ENCODE measurements at regions not wholly inside any gene's neighbourhood (a gene's known extent, or its start where the extent isn't known, plus 50 kb on each side); places are given as distances from the start of the nearest gene placed in this dataset.

DNA sequence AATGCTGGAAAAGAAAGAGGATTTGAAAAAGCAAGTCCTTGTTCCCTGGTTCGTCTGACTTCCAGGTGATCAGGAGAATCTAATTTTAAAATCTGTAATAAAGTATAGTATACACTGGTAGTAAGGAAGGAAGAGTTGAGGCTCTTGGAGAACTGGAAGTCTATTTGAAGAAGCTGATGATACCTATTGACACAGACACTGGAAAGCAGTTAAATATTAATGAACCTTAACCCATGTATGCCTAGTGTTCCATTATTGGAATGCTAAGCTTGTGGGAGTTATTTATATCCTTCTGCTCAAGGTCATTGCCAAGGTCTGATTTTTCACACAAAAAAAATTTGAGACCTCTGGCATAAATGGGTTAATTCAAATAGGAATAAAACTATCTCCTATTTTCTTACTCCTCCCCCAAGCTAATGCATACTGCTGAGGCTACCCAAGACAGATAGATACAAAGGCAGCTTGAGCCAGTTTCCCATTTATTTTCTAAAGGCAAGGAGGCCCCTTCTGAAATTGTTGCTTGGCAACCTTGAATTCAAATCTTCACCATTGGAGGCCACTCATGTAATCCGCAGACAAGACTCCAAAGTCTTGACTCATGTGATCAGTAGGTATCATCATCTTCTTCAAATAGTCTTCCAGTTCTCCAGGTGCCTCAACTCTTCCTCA is 110.2 kb downstream of the FZD1 start:
- H2AFZ ChIP-seq (ENCODE audit: low read length) = no peak overlapping the region
- TF ChIP-seq CTCF (IDR thresholded peaks at IDR 0.05; ENCODE audit: low read length) (no peak), EZH2 (IDR thresholded peaks at IDR 0.05; ENCODE audit: borderline replicate concordance, low read length) (no peak)
- no peaks in the 10 kb centered on the region for H3K4me1 ChIP-seq (ENCODE audit: insufficient read depth, low read length, severe bottlenecking)
- H3K79me2 ChIP-seq (ENCODE audit: insufficient read depth, low read length) = no peaks in the 10 kb centered on the region
- H3K36me3 ChIP-seq (ENCODE audit: insufficient read depth, low read length) = no peaks in the 10 kb centered on the region
- no peak overlapping the region for H3K27ac ChIP-seq (ENCODE audit: low read depth, low read length, poor library complexity, severe bottlenecking)
- no peaks in the 10 kb centered on the region for H4K20me1 ChIP-seq (ENCODE audit: insufficient read depth, low read length)
- H3K4me2 ChIP-seq (ENCODE audit: low read length) = no peak overlapping the region
- no peaks in the 10 kb centered on the region for H3K27me3 ChIP-seq (ENCODE audit: insufficient read depth, low read length)
- no peaks in the 10 kb centered on the region for H3K9me3 ChIP-seq (ENCODE audit: low read length)
- H3F3A ChIP-seq (ENCODE audit: insufficient read depth, low read length) = no peaks in the 10 kb centered on the region
- no peak overlapping the region for H3K4me3 ChIP-seq (ENCODE audit: low read depth, low read length, poor library complexity, severe bottlenecking)
- H3K9me2 ChIP-seq (ENCODE audit: low read depth, low read length) = no peaks in the 10 kb centered on the region
- H3K9ac ChIP-seq (ENCODE audit: low read length) = no peak overlapping the region

- H3K36me3 ChIP-seq (ENCODE audit: insufficient read depth, low read length) = no peaks in the 10 kb centered on the region
- H3K4me3 ChIP-seq (ENCODE audit: low read depth, low read length, poor library complexity, severe bottlenecking) = no peak overlapping the region
- H3K79me2 ChIP-seq (ENCODE audit: insufficient read depth, low read length) = no peaks in the 10 kb centered on the region
- no peak overlapping the region for H3K27ac ChIP-seq (ENCODE audit: low read depth, low read length, poor library complexity, severe bottlenecking)
- H3K9me2 ChIP-seq (ENCODE audit: low read depth, low read length) = no peaks in the 10 kb centered on the region
- no peak overlapping the region for H2AFZ ChIP-seq (ENCODE audit: low read length)
- H3K4me1 ChIP-seq (ENCODE audit: insufficient read depth, low read length, severe bottlenecking) = no peaks in the 10 kb centered on the region
- no peaks in the 10 kb centered on the region for H3F3A ChIP-seq (ENCODE audit: insufficient read depth, low read length)
- no peaks in the 10 kb centered on the region for H3K27me3 ChIP-seq (ENCODE audit: insufficient read depth, low read length)
- H3K9me3 ChIP-seq (ENCODE audit: low read length) = no peaks in the 10 kb centered on the region
- no peak overlapping the region for H3K4me2 ChIP-seq (ENCODE audit: low read length)
- no peak overlapping the region for H3K9ac ChIP-seq (ENCODE audit: low read length)
- no peaks in the 10 kb centered on the region for H4K20me1 ChIP-seq (ENCODE audit: insufficient read depth, low read length)
- TF ChIP-seq CTCF (IDR thresholded peaks at IDR 0.05; ENCODE audit: low read length) = no peak
- no peak for TF ChIP-seq EZH2 (IDR thresholded peaks at IDR 0.05; ENCODE audit: borderline replicate concordance, low read length)
These were observed 111.1 kb downstream of the FZD1 start for GRCh38 chr7:91375378-91375777.

- no peaks in the 10 kb centered on the region for H3K9me2 ChIP-seq (ENCODE audit: low read depth, low read length)
- no peaks in the 10 kb centered on the region for H3K36me3 ChIP-seq (ENCODE audit: insufficient read depth, low read length)
- H3K27me3 ChIP-seq (ENCODE audit: insufficient read depth, low read length) = no peaks in the 10 kb centered on the region
- no peaks in the 10 kb centered on the region for H4K20me1 ChIP-seq (ENCODE audit: insufficient read depth, low read length)
- TF ChIP-seq CTCF (IDR thresholded peaks at IDR 0.05; ENCODE audit: low read length) (no peak), EZH2 (IDR thresholded peaks at IDR 0.05; ENCODE audit: borderline replicate concordance, low read length) (no peak)
- H3K4me2 ChIP-seq (ENCODE audit: low read length) = no peak overlapping the region
- no peaks in the 10 kb centered on the region for H3K79me2 ChIP-seq (ENCODE audit: insufficient read depth, low read length)
- no peak overlapping the region for H3K27ac ChIP-seq (ENCODE audit: low read depth, low read length, poor library complexity, severe bottlenecking)
- no peaks in the 10 kb centered on the region for H3K4me1 ChIP-seq (ENCODE audit: insufficient read depth, low read length, severe bottlenecking)
- H3K9me3 ChIP-seq (ENCODE audit: low read length) = no peaks in the 10 kb centered on the region
- no peak overlapping the region for H2AFZ ChIP-seq (ENCODE audit: low read length)
- H3F3A ChIP-seq (ENCODE audit: insufficient read depth, low read length) = no peaks in the 10 kb centered on the region
- H3K9ac ChIP-seq (ENCODE audit: low read length) = no peak overlapping the region
- H3K4me3 ChIP-seq (ENCODE audit: low read depth, low read length, poor library complexity, severe bottlenecking) = no peak overlapping the region
These were observed 113.9 kb downstream of the FZD1 start for GRCh38 chr7:91378131-91378530.

All from OCI-LY1 (cell line).